GM19395 (cell line): ENCODE measurements at regions not wholly inside any gene's neighbourhood (a gene's known extent, or its start where the extent isn't known, plus 50 kb on each side); places are given as distances from the start of the nearest gene placed in this dataset.
"Not testable (repeated sequence)": the region's sequence is repeated elsewhere in the genome, so short reads cannot be mapped to it uniquely, and the experiment has no call there.

ENCODE experiments used
- ATAC-seq: cut with Tn5 transposase; IDR thresholded peaks from one replicate; pipeline ENCODE4 v1.9.1; 2021; ENCODE audit warnings: mild to moderate bottlenecking, moderate library complexity; ENCODE audit not compliant: unreplicated experiment

- not testable (repeated sequence) for ATAC-seq
These were observed 295.7 kb downstream of the GOLGA6L6 start for GRCh38 chr15:20245856-20246255.

- ATAC-seq: not testable (repeated sequence)
These were observed 296.8 kb downstream of the GOLGA6L6 start for GRCh38 chr15:20244792-20245191.

GRCh38 chr15:20243486-20244240, 297.9 kb downstream of the GOLGA6L6 start:
- ATAC-seq: not testable (repeated sequence)

GRCh38 chr15:20240366-20240917, 301.2 kb downstream of the GOLGA6L6 start:
- not testable (repeated sequence) for ATAC-seq

GRCh38 chr15:20239186-20239585, 302.4 kb downstream of the GOLGA6L6 start:
- not testable (repeated sequence) for ATAC-seq

- not testable (repeated sequence) for ATAC-seq
These were observed 304.2 kb downstream of the GOLGA6L6 start for GRCh38 chr15:20237256-20238020.

GRCh38 chr15:20235728-20236127, 305.9 kb downstream of the GOLGA6L6 start:
- ATAC-seq: not testable (repeated sequence)

GRCh38 chr15:20234006-20234540, 307.5 kb downstream of the GOLGA6L6 start:
- ATAC-seq: not testable (repeated sequence)

- ATAC-seq: not testable (repeated sequence)
These were observed 309.1 kb downstream of the GOLGA6L6 start for GRCh38 chr15:20232457-20232856.

GRCh38 chr15:20230656-20231055, 310.9 kb downstream of the GOLGA6L6 start:
- ATAC-seq: not testable (repeated sequence)

GRCh38 chr15:20228791-20229190, 312.8 kb downstream of the GOLGA6L6 start:
- ATAC-seq: not testable (repeated sequence)

- ATAC-seq: not testable (repeated sequence)
These were observed 314.3 kb downstream of the GOLGA6L6 start for GRCh38 chr15:20227119-20227853.

GRCh38 chr15:20226531-20226930, 315.1 kb downstream of the GOLGA6L6 start:
- ATAC-seq: not testable (repeated sequence)

- ATAC-seq: not testable (repeated sequence)
These were observed 320.5 kb downstream of the GOLGA6L6 start for GRCh38 chr15:20221063-20221462.

- not testable (repeated sequence) for ATAC-seq
These were observed 322.4 kb downstream of the GOLGA6L6 start for GRCh38 chr15:20219171-20219570.

- not testable (repeated sequence) for ATAC-seq
These were observed 325.9 kb downstream of the GOLGA6L6 start for GRCh38 chr15:20215700-20216099.

GRCh38 chr15:20214101-20214500, 327.5 kb downstream of the GOLGA6L6 start:
- not testable (repeated sequence) for ATAC-seq

GRCh38 chr15:20211508-20211907, 330.1 kb downstream of the GOLGA6L6 start:
- not testable (repeated sequence) for ATAC-seq

- ATAC-seq: not testable (repeated sequence)
These were observed 331.6 kb downstream of the GOLGA6L6 start for GRCh38 chr15:20209973-20210372.

- ATAC-seq: peak; percentile 54
These were observed 334.0 kb downstream of the GOLGA6L6 start for GRCh38 chr15:20207607-20208006.
